ENCODE measurements at regions not wholly inside any gene's neighbourhood (a gene's known extent, or its start where the extent isn't known, plus 50 kb on each side); places are given as distances from the start of the nearest gene placed in this dataset.
"Not testable (repeated sequence)": the region's sequence is repeated elsewhere in the genome, so short reads cannot be mapped to it uniquely, and the experiment has no call there.

DNA sequence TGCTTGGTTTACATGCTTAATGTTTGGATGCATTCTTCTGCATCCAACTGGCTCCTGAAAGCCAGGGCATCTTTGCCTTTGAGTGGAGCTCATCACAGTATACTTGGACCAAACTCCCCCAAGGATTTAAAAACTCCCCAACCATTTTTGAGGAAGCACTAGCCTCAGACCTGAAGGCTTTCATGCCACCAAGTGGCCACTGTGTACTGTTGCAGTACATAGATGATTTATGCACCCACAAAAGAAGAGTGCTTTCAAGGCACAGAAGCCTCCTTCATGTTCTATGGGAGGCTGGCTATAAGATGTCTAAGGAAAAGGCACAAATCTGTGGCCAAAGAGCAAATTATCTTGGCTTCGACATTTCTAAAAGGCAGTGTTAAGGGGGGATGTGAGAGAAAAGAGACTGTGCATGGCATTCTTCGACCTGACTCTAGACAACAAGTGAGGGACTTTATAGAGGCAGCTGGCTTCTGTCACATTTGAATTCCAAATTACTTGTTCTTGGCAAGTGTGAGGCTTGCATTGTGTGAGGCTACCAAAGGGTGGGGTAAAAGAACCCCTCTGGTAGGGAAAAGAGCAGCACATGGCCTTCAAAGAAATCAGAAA, 224.2 kb upstream of the HSFY2 start:
- WGBS: 99% methylated on average over 2 of the region's 2 CpGs
- Histone ChIP-seq H3K4me3 (ENCODE audit: low read length in 2 of 2) (no peak overlapping the region), H3K36me3 (ENCODE audit: control insufficient read depth in 2 of 2, insufficient read depth in 2 of 2, low read length in 1 of 2) (no peaks in the 10 kb centered on the region), H3K27me3 (ENCODE audit: control insufficient read depth in 2 of 2, insufficient read depth in 1 of 2, low read length in 1 of 2) (no peaks in the 10 kb centered on the region), H3K9me3 (ENCODE audit: control insufficient read depth in 2 of 2, insufficient read depth in 1 of 2, low read length in 1 of 2) (no peaks in the 10 kb centered on the region), H3K27ac (ENCODE audit: low read depth in 1 of 2, low read length in 1 of 2) (no peak overlapping the region), H3K4me1 (ENCODE audit: control insufficient read depth in 2 of 2, insufficient read depth in 2 of 2, low read length in 2 of 2) (no peaks in the 10 kb centered on the region)
- no peak for DNase-seq (ENCODE audit: low read depth in 6 of 9, low spot score in 9 of 9)

DNA sequence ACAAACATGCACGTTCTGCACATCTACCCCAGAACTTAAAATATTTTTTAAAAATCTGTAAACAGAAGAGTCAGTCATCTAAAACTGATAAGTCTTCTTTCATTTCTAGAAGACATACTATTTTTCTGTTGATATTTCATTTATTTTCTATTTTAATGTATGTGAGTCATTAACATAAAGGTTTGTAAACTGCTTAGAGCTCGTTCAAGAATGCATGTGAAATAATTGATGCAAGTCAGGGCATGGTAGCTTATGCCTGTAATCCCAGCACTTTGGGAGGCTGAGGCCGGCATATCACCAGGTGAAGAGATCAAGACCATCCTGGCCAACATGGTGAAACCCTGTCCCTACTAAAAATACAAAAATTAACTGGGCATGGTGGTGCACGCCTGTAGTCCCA, 219.9 kb upstream of the HSFY2 start:
- no peak for DNase-seq (ENCODE audit: low read depth in 6 of 9, low spot score in 9 of 9)
- 96% methylated on average over 4 of the region's 4 CpGs for WGBS
- Histone ChIP-seq H3K36me3 (ENCODE audit: control insufficient read depth in 2 of 2, insufficient read depth in 2 of 2, low read length in 1 of 2) (no peaks in the 10 kb centered on the region), H3K4me3 (ENCODE audit: low read length in 2 of 2) (no peak overlapping the region), H3K9me3 (ENCODE audit: control insufficient read depth in 2 of 2, insufficient read depth in 1 of 2, low read length in 1 of 2) (no peaks in the 10 kb centered on the region), H3K27ac (ENCODE audit: low read depth in 1 of 2, low read length in 1 of 2) (no peak overlapping the region), H3K27me3 (ENCODE audit: control insufficient read depth in 2 of 2, insufficient read depth in 1 of 2, low read length in 1 of 2) (no peaks in the 10 kb centered on the region), H3K4me1 (ENCODE audit: control insufficient read depth in 2 of 2, insufficient read depth in 2 of 2, low read length in 2 of 2) (no peaks in the 10 kb centered on the region)

DNA sequence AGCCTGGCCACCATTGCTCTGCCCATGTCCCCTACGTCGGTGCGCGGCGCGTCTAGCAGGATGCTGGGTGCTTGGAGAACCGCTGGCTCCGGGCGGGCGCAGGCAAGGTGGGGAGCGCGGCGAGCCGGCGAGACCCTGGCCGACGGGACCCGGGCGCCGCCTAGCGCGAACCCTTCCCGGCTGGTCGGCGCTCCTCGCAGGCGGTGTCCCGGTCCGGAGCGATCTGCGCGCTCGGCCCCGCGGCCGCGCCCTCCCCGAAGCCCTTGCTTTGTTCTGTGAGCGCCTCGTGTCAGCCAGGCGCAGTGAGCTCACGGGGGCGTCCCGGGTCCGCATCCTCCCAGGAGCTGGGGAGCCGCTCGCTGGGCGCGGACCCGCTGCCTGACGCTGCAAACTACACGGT, 219.1 kb upstream of the HSFY2 start:
- H3K27ac ChIP-seq (ENCODE audit: low read depth in 1 of 2, low read length in 1 of 2); DNase-seq (ENCODE audit: low read depth in 6 of 9, low spot score in 9 of 9); H3K9me3 ChIP-seq (ENCODE audit: control insufficient read depth in 2 of 2, insufficient read depth in 1 of 2, low read length in 1 of 2); H3K4me3 ChIP-seq (ENCODE audit: low read length in 2 of 2); H3K4me1 ChIP-seq (ENCODE audit: control insufficient read depth in 2 of 2, insufficient read depth in 2 of 2, low read length in 2 of 2); H3K27me3 ChIP-seq (ENCODE audit: control insufficient read depth in 2 of 2, insufficient read depth in 1 of 2, low read length in 1 of 2); H3K36me3 ChIP-seq (ENCODE audit: control insufficient read depth in 2 of 2, insufficient read depth in 2 of 2, low read length in 1 of 2): not testable (repeated sequence)
- 53% methylated on average over 51 of the region's 52 CpGs for WGBS

DNA sequence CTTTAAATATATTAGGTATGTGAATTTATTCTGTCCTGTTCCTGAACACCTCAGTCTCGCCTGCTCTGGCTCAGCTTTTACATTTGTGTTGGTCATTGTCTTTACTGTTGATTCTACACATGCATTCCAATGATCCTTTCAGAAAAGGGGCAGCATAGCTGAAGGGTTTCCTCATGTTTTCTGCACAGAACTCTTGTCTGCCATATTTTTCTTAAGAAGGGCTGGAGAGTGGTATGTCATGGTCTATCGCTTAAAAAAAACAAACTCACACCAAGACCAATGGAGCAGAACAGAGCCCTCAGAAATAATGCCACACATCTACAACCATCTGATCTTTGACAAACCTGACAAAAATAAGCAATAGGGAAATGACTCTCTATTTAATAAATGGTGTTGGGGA, 215.8 kb upstream of the HSFY2 start:
- no peaks in the 10 kb centered on the region for H3K4me1 ChIP-seq (ENCODE audit: control insufficient read depth in 2 of 2, insufficient read depth in 2 of 2, low read length in 2 of 2)
- DNase-seq (ENCODE audit: low read depth in 6 of 9, low spot score in 9 of 9): no peak
- H3K36me3 ChIP-seq (ENCODE audit: control insufficient read depth in 2 of 2, insufficient read depth in 2 of 2, low read length in 1 of 2): no peaks in the 10 kb centered on the region
- H3K4me3 ChIP-seq (ENCODE audit: low read length in 2 of 2): no peak overlapping the region
- H3K9me3 ChIP-seq (ENCODE audit: control insufficient read depth in 2 of 2, insufficient read depth in 1 of 2, low read length in 1 of 2): no peaks in the 10 kb centered on the region
- no peak overlapping the region for H3K27ac ChIP-seq (ENCODE audit: low read depth in 1 of 2, low read length in 1 of 2)
- H3K27me3 ChIP-seq (ENCODE audit: control insufficient read depth in 2 of 2, insufficient read depth in 1 of 2, low read length in 1 of 2): no peaks in the 10 kb centered on the region
- 96% methylated on average over 2 of the region's 2 CpGs for WGBS

- no peak overlapping the region for H3K4me3 ChIP-seq (ENCODE audit: low read length in 2 of 2)
- no peaks in the 10 kb centered on the region for H3K27me3 ChIP-seq (ENCODE audit: control insufficient read depth in 2 of 2, insufficient read depth in 1 of 2, low read length in 1 of 2)
- H3K4me1 ChIP-seq (ENCODE audit: control insufficient read depth in 2 of 2, insufficient read depth in 2 of 2, low read length in 2 of 2): no peaks in the 10 kb centered on the region
- no peak overlapping the region for H3K27ac ChIP-seq (ENCODE audit: low read depth in 1 of 2, low read length in 1 of 2)
- H3K36me3 ChIP-seq (ENCODE audit: control insufficient read depth in 2 of 2, insufficient read depth in 2 of 2, low read length in 1 of 2): no peaks in the 10 kb centered on the region
- DNase-seq (ENCODE audit: low read depth in 6 of 9, low spot score in 9 of 9): no peak
- no peaks in the 10 kb centered on the region for H3K9me3 ChIP-seq (ENCODE audit: control insufficient read depth in 2 of 2, insufficient read depth in 1 of 2, low read length in 1 of 2)
- 100% methylated on average over 1 of the region's 1 CpG for WGBS
These were observed 192.5 kb upstream of the HSFY2 start for GRCh38 chrY:18966001-18966400.

GRCh38 chrY:18958846-18959245, 185.3 kb upstream of the HSFY2 start:
- Histone ChIP-seq H3K9me3 (ENCODE audit: control insufficient read depth in 2 of 2, insufficient read depth in 1 of 2, low read length in 1 of 2) (no peaks in the 10 kb centered on the region), H3K4me3 (ENCODE audit: low read length in 2 of 2) (no peak overlapping the region), H3K27me3 (ENCODE audit: control insufficient read depth in 2 of 2, insufficient read depth in 1 of 2, low read length in 1 of 2) (no peaks in the 10 kb centered on the region), H3K4me1 (ENCODE audit: control insufficient read depth in 2 of 2, insufficient read depth in 2 of 2, low read length in 2 of 2) (no peaks in the 10 kb centered on the region), H3K27ac (ENCODE audit: low read depth in 1 of 2, low read length in 1 of 2) (no peak overlapping the region), H3K36me3 (ENCODE audit: control insufficient read depth in 2 of 2, insufficient read depth in 2 of 2, low read length in 1 of 2) (no peaks in the 10 kb centered on the region)
- WGBS: 93% methylated on average over 4 of the region's 4 CpGs
- DNase-seq (ENCODE audit: low read depth in 6 of 9, low spot score in 9 of 9): no peak

DNA sequence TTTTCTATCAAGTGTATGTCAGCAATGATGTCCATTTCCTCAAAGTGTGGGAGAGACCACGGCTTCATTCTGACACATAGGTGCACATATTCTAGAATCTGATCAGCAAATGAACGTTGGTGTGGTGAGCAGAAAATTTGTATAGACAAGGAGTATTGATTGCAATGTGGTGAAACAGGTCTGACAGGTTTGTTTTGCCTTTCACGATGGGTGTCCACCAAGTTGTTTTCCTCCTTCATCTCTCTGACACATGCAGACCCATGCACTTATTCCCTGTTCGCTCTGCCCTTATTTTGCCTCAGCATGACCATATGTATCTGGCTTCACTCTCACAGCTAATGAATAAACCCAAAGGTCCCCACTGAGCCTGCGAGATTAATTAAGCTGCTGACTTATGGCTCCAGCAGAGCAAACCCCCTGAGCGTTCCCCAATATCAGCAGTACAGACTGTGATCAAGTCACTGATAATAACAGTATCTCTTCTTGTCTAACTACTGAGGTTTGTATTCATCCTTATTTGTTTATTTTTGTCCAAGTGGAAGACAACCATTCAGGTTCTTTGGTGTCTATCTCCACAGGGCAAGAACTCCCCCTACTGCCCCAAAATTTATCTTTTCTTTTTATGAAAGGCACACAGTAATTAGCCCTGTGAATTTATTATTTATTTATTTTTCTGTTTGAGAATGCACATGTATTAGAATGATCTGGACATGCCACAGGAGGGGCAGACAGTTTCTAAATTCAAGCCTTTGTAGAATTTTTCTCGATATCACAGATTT, 178.3 kb upstream of the HSFY2 start:
- H3K4me3 ChIP-seq (ENCODE audit: low read length in 2 of 2): no peak overlapping the region
- H3K36me3 ChIP-seq (ENCODE audit: control insufficient read depth in 2 of 2, insufficient read depth in 2 of 2, low read length in 1 of 2): no peaks in the 10 kb centered on the region
- no peak overlapping the region for H3K27ac ChIP-seq (ENCODE audit: low read depth in 1 of 2, low read length in 1 of 2)
- WGBS: 94% methylated on average over 7 of the region's 7 CpGs
- H3K4me1 ChIP-seq (ENCODE audit: control insufficient read depth in 2 of 2, insufficient read depth in 2 of 2, low read length in 2 of 2): no peaks in the 10 kb centered on the region
- no peak for DNase-seq (ENCODE audit: low read depth in 6 of 9, low spot score in 9 of 9)
- H3K27me3 ChIP-seq (ENCODE audit: control insufficient read depth in 2 of 2, insufficient read depth in 1 of 2, low read length in 1 of 2): no peaks in the 10 kb centered on the region
- H3K9me3 ChIP-seq (ENCODE audit: control insufficient read depth in 2 of 2, insufficient read depth in 1 of 2, low read length in 1 of 2): no peaks in the 10 kb centered on the region

DNA sequence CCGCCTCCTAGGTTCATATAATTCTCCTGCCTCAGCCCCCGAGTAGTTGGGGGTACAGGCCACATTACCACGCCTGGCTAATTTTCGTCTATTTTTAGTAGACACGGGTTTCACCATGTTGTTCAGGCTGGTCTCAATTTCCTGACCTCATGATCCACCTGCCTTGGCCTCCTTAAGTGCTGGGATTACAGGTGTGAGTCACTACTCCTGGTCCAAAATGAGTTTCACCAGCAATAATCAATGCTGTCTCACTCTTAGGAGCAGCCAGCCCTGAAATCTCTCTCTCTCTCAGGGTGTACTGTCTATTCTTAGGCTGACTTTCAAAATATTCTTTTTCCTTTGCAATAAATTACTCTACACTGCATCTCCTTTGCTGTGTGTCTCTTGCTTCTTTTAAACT, 177.5 kb upstream of the HSFY2 start:
- no peak for DNase-seq (ENCODE audit: low read depth in 6 of 9, low spot score in 9 of 9)
- Histone ChIP-seq H3K36me3 (ENCODE audit: control insufficient read depth in 2 of 2, insufficient read depth in 2 of 2, low read length in 1 of 2) (no peaks in the 10 kb centered on the region), H3K9me3 (ENCODE audit: control insufficient read depth in 2 of 2, insufficient read depth in 1 of 2, low read length in 1 of 2) (no peaks in the 10 kb centered on the region), H3K4me3 (ENCODE audit: low read length in 2 of 2) (no peak overlapping the region), H3K27ac (ENCODE audit: low read depth in 1 of 2, low read length in 1 of 2) (no peak overlapping the region), H3K4me1 (ENCODE audit: control insufficient read depth in 2 of 2, insufficient read depth in 2 of 2, low read length in 2 of 2) (no peaks in the 10 kb centered on the region), H3K27me3 (ENCODE audit: control insufficient read depth in 2 of 2, insufficient read depth in 1 of 2, low read length in 1 of 2) (no peaks in the 10 kb centered on the region)
- WGBS: 83% methylated on average over 5 of the region's 5 CpGs

DNA sequence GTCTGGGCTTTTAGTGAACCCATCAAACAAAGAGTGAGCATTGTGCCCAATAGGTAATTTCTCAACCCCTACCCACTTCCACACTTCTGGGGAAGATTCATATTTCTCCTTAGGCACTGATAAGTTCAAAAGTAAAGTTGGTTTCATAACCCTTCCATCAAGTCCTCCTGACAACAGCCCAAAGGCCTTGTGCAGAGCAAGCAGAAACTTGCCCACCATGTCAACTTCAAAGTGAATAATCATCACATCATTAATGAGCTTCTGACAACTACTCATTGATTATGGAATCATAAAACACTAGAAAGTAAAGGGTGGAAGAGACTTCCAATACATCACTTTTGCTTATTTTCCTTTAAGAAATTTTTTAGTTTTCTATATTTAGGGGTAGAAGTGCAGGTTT, 163.3 kb upstream of the HSFY2 start:
- no peak for DNase-seq (ENCODE audit: low read depth in 6 of 9, low spot score in 9 of 9)
- Histone ChIP-seq H3K27ac (ENCODE audit: low read depth in 1 of 2, low read length in 1 of 2) (no peak overlapping the region), H3K4me1 (ENCODE audit: control insufficient read depth in 2 of 2, insufficient read depth in 2 of 2, low read length in 2 of 2) (no peaks in the 10 kb centered on the region), H3K4me3 (ENCODE audit: low read length in 2 of 2) (no peak overlapping the region), H3K36me3 (ENCODE audit: control insufficient read depth in 2 of 2, insufficient read depth in 2 of 2, low read length in 1 of 2) (no peaks in the 10 kb centered on the region), H3K9me3 (ENCODE audit: control insufficient read depth in 2 of 2, insufficient read depth in 1 of 2, low read length in 1 of 2) (no peaks in the 10 kb centered on the region), H3K27me3 (ENCODE audit: control insufficient read depth in 2 of 2, insufficient read depth in 1 of 2, low read length in 1 of 2) (no peaks in the 10 kb centered on the region)

All from thymus (tissue), 11 donors.